GM18498 (cell line): ENCODE measurements at regions not wholly inside any gene's neighbourhood (a gene's known extent, or its start where the extent isn't known, plus 50 kb on each side); places are given as distances from the start of the nearest gene placed in this dataset.
"Not testable (repeated sequence)": the region's sequence is repeated elsewhere in the genome, so short reads cannot be mapped to it uniquely, and the experiment has no call there.

Source experiments
- ATAC-seq: cut with Tn5 transposase; IDR thresholded peaks from one replicate; pipeline ENCODE4 v1.9.1; 2021; ENCODE audit warnings: mild to moderate bottlenecking, moderate library complexity; ENCODE audit not compliant: unreplicated experiment

- ATAC-seq, result peak; percentile 34
Measured at GRCh38 chr3:152760591-152760990, 74.3 kb upstream of the P2RY1 start.

DNA sequence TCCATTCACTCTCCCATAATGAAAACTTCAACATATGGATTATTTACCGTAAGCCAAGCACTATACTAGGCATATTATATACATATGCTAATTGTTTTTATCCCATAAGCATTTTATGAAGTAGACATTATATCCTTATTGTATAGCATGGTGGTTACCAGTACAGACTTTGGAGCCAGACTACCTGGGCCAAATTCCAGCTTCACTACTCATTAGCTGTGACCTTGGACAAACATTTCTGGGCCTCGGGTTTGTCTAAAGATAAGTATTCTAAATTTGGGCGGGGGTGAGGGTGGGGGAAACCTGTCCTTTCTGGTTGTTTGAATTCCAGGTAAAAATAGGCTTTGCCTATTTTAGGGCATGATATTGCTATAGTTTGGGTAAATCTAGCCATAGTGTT lies 66.5 kb upstream of the P2RY1 start:
- no peak for ATAC-seq

- ATAC-seq, result peak; percentile 64
Measured at GRCh38 chr3:152769523-152769922, 65.4 kb upstream of the P2RY1 start.

- ATAC-seq, result no peak
Measured at GRCh38 chr3:152770296-152770695, 64.6 kb upstream of the P2RY1 start.

DNA sequence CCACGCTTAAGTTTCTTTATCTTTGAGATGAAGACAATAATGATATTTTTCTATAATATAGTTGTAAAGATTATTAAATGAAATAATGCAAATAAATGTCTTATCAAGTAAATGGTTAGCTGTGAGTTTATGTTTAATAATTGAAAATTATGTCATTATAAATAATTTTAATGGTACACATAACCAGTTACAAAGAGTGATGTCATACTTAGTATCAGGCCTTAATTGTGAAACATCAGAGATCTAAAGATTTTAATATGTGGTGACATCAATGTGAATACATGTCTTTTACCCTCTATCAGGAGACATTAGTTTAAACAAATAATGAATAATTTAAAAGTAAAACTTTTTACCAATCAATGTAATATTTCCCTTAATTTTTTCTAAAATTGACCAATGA lies 63.8 kb upstream of the P2RY1 start:
- no peak for ATAC-seq

- ATAC-seq, result no peak
Measured at GRCh38 chr3:152772674-152773225, 62.2 kb upstream of the P2RY1 start.

DNA sequence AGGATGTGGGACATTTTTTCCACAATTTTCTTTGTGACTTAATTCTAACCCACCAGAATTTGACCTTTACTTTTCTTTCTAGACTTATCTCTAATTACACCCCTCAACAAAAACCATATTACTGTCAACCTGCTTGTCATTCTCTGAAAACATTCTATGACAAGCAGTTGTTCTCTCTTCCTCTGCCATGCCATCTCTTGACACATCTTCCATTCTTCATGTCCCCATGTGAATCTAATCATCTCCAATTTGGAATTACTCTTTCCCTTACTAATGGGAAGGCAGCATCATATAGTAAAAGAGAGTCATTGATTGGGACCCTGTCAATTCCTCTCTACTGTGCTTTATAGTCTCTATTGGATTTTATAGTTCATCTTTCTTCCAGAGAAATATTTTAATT lies 61.3 kb upstream of the P2RY1 start:
- no peak for ATAC-seq

DNA sequence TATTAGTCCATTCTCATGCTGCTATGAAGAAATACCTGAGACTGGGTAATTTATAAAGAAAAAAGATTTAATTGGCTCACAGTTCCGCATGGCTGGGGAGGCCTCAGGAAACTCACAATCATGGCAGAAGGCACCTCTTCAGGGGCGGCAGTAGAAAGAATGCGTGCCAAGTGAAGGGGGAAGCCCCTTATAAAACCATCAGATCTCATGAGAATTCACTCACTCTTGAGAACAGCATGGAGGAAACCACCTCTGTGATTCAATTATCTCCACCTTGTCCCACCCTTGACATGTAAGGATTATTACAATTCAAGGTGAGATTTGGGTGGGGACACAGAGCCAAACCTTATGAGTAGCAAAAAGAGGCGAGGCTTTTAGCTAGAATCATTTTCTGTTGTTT lies 60.7 kb upstream of the P2RY1 start:
- ATAC-seq, result not testable (repeated sequence)

DNA sequence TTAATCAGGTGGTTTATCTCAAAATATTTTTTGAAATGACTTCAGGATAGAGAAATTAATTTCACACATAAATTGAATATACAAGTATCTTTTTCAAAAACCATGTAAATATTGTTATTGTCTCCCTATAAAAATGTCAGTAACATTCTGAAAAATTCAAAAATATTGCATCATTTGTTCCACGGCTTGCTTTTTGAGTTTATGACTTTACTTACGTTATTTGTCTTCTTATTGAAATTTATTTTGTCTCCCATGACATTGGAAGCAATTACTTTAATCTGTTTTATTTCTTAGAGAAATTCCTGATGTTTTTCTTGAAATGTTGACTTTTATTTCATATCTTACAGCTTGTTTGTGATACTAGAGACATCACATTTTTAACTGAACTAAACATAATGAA lies 56.9 kb upstream of the P2RY1 start:
- ATAC-seq, result no peak

- ATAC-seq, result no peak
Measured at GRCh38 chr3:152779653-152780052, 55.3 kb upstream of the P2RY1 start.

DNA sequence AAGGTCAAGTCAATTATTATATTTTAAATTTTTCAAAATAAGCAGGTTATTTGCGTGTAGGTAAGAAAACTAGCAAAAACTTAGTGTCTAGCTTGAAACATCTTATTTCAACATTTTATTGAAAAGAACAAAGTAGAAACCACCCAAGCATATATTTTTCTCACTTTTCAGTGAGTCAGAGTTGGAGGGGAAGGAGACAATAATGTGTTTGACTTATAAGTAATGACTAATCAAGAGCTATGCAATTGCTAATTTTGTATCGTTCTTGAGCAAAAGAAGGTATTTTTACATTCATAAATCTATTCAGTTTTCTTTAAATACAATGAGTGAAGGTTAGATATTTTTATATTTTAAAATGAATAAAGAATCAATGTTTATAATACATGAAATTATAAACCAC lies 54.4 kb upstream of the P2RY1 start:
- no peak for ATAC-seq

DNA sequence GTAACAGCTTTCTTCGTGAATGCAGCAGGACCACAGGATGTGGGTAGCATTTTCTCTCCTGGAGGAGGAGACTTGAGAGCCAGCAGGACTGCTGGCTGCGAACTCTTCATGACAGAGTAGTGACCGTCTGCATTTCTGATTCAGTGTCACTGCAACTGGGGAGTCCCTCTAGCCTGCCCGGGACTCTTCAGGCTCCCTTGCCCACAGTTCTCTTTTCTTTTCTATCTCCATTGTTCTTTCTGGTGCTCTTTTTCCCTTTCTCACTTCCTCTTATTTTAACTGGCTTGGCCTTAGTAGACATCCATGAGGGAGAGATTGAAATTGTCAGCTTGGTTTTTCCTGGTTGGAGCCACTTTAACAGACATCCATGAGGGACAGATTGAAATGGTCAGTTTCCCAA lies 49.9 kb upstream of the P2RY1 start:
- no peak for ATAC-seq
